Activated CD8-positive, alpha-beta memory T cell treated with anti-CD3 and anti-CD28 coated beads, Interleukin-2, amount 50 U/mL, for 48 hours (primary cell): ENCODE measurements at regions not wholly inside any gene's neighbourhood (a gene's known extent, or its start where the extent isn't known, plus 50 kb on each side); places are given as distances from the start of the nearest gene placed in this dataset.

Experiments
- DNase-seq: peaks from one replicate; pipeline ENCODE4 v3.0.0-alpha.2; 2020

- no peak for DNase-seq
Measured at GRCh38 chr2:204447722-204448121, 97.6 kb upstream of the PARD3B start.

DNA sequence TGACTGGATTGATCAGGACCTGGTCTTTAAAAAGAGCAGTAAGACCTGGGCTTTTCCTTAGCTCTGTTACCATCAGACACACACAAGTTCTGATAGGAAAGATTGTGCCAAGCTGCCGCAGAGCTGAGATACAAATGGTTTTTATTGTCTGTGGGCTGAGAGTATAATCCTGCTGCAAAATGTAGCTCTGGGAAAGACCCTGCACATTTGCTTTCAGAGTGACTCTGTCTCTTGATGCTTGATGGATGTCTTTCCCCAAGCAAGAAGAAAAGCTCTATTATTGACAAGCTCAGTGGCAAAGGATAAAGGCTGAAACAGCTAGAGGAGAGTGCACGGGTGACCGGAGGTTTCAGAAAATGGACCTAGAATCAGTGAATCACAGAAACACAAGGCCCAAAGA, 95.3 kb upstream of the PARD3B start:
- DNase-seq = no peak

DNA sequence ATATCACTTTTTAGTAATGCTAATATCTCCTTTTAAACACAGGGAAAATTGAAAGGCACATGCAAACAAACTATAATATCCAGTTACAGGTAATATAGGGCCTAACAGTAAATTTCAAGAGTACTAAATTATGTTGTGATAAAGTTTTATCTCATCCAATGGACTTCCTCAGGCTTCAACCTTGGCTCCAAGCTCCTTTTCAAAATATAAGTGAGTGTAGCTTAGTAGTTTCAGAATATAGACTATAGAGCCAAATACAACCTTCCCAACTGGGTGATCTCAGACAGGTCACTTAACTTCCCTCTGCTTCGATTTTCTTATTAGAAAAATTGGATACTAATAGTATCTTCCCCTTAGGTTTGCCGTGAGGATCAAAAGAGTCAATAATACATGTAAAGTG, 93.5 kb upstream of the PARD3B start:
- no peak for DNase-seq

GRCh38 chr2:204452464-204453023, 92.7 kb upstream of the PARD3B start:
- no peak for DNase-seq

DNA sequence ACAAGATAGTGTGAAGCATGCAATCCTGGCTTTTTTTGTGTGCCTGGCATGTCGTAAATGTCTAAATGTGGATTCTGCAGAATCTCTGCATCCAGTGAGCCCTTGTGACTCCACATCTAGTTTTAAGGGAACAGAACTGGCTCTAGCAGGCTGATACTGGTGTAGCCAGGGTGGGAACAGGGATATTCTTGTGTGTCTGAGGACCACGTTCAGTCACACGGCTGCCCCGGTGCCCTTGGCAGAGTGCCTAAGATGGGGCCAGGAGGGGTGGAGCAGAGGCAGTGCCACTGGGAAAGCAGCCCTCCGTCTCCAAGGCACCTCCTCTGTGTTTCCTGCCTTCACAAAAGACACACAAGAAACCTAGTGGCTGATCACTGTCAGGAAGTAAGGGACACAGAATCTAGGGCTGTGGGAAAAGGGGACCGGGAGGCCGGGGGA, 91.5 kb upstream of the PARD3B start:
- DNase-seq = no peak

GRCh38 chr2:204454672-204455380, 90.4 kb upstream of the PARD3B start:
- no peak for DNase-seq

DNA sequence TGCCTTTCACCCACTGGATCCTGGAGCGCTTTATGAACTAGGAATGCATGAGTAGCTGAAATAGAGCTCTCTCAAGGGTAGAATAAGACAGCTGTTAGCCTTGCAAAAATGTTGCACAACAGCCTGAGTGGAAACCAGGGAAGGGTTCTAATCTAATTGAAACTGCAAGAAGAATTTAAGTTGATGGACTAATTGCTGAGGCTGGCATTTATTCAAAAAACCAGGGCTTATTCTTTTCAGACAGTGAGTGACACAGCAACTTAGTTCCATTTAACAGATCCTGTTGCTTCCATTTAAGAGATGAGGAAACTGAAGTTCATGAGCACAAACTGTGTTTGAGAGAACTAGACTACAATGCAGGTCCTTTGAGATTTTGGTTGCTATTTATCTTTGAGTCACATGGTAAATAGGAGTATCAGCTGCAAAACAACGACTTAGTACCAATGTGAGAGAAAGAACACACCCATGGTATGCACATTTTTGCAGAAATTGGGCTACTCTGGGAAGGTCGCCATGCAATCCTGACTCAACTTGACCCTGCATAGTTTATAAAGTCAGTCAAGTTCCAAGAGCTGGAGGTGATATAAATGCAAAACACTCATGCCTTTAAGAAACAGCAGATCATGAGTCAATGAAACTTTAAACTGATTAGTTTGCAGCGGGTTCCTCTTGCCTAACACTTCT, 76.4 kb upstream of the PARD3B start:
- DNase-seq = no peak

- DNase-seq = no peak
Measured at GRCh38 chr2:204470178-204470620, 75.1 kb upstream of the PARD3B start.

- no peak for DNase-seq
Measured at GRCh38 chr2:204470621-204471196, 74.6 kb upstream of the PARD3B start.

- no peak for DNase-seq
Measured at GRCh38 chr2:204472375-204472774, 72.9 kb upstream of the PARD3B start.

DNA sequence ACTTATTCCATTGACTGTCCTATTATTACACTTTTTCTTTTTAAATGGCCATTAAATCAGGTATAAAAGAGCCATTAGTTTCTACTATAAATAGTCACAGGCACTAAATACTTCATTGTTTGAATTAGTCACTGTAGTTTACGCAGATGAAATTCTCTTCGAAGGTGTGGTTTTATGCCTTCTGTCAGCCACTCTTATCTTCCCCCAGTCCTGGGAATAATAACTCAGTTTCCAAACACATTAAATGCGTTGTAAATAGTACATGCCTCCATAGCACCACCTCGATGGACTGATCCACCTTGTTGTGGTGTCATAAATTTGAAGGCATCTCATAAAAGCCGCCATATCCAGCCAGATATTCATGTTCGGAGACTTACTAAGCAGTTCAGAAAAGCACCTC, 72.1 kb upstream of the PARD3B start:
- no peak for DNase-seq

- no peak for DNase-seq
Measured at GRCh38 chr2:204475399-204475798, 69.9 kb upstream of the PARD3B start.

DNA sequence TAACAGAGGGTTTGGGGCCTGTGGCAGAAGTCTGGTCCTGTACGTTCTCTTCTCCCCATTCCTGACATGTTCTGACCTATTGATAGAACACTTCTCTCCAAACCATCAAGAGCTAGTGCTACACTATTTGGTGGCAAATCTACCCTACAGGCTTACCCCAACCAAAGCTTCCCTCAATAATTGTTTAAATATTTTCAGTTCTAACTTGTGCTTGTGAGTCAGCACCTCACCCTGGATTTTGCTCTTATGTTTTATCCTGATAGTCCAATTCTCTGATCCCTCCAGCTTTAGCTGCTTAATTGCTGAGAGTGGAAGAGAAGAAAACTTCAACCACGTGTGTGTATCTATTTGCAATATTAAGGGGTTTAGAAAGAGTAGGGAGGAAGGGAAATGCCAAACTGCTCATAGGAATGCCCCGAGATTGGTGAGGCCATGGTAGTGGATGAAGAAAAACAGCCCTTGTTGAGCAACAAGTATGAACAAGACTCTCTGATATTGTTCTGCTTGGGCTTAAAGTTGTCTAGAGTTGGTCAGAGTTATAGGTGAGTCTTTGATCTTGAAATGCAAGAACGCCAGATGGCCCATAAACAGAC, 67.8 kb upstream of the PARD3B start:
- no peak for DNase-seq

- DNase-seq = no peak
Measured at GRCh38 chr2:204479557-204479956, 65.7 kb upstream of the PARD3B start.

DNA sequence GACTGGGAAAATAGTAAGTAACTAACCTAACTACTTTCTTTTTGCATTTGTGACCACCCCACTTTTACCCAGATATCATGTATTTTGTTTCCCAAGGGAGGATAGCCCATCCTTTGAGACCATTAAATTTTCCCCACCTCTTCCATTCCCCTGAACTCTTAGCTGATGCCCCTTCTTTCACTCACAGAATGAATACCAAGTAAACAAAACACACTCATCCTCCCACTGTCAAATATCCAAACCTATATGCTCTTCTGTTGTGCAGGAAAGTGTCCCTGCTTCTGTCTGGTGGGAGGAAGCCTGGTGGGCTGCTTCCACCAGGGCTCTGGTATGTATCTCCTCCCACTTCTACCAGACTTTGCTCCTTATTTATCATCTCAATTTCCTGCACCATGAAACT, 64.6 kb upstream of the PARD3B start:
- DNase-seq = no peak

DNA sequence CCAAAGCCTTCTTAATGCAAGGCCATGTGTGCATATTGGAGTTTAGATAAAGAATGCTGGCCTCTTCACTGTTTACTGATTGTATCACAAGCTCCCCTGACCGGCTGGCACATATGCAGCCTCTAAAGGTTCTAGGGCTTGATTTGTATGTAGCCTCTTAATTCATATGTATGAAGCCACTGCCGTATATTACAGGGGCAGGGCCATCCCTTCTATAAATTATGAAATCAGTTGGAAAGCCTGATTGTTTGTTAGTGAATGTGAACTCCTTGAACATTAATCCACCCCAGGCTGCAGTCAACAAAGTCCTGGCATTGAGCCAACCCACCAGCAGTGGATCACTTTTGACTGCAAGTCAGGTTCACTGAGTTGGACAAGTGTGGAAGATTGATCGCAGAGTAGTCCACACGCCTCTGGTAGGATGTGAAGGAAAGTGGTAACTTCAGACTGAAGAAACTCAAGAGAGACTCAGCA, 61.6 kb upstream of the PARD3B start:
- DNase-seq = no peak

- no peak for DNase-seq
Measured at GRCh38 chr2:204486321-204486720, 59.0 kb upstream of the PARD3B start.

DNA sequence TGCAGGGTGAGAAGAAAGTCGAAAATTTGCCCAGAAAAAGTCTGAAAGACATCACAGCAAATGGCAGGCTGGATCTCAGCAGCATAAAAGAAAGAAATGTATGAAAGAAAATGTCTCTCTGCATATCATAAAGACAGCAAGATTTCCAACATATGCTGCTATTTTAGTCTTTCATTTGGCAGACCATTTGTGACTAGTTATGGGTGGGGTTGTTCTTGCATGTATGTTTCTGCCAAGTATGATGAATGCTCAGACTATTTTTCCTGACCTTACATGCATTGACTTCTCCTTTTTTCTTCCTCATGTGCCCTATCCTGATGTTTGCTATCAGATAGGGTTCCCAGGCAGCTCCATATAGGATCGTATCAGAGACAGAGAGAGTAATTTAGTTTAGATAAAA, 58.5 kb upstream of the PARD3B start:
- no peak for DNase-seq

GRCh38 chr2:204487447-204488229, 57.6 kb upstream of the PARD3B start:
- no peak for DNase-seq

- DNase-seq = no peak
Measured at GRCh38 chr2:204491528-204491927, 53.7 kb upstream of the PARD3B start.

- no peak for DNase-seq
Measured at GRCh38 chr2:204492417-204492816, 52.9 kb upstream of the PARD3B start.

DNA sequence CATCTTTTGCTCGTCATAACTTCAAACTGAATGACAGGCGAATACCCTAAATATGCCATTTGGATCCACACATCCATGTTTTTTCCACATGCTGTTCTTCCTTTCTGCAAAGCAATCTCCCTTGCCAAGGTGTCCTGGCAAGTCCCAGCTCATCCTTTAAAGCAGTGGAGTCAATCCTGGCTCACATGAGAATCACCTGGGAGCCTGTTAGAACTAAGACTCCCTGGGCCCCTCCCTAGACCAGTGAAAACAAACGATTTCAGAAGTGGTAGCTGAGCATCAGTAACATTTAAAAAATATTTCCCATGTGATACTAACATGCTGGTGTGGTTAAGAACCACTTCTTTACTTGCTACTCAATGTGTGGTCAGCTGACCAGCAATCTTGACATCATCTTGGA, 50.6 kb upstream of the PARD3B start:
- DNase-seq = no peak

DNA sequence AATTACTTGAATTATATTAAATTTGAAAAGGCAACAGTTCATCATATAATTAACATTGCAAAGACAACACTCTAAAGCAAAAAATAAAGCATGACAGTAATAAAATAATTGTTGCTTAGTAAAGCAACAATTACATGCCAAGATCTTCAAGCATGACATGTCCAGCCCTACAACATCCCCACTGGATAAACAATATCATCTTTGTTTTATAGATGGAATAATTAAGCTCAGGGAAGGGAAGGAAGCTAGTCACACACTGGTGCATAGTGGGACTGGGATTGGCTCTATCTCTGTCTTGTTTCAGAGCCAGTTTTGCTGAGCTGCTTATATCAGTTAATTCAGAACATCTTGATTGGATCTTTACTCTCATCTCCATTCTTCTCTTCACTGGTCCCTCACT, 49.9 kb upstream of the PARD3B start:
- DNase-seq = no peak
